ENCODE measurements at regions not wholly inside any gene's neighbourhood (a gene's known extent, or its start where the extent isn't known, plus 50 kb on each side); places are given as distances from the start of the nearest gene placed in this dataset.

GRCh38 chr21:20308586-20309315 is 689.5 kb upstream of the NCAM2 start:
- TF ChIP-seq EP300 (IDR thresholded peaks at IDR 0.05), result no peak
- no peak for TF ChIP-seq CTCF (IDR thresholded peaks at IDR 0.05)
- TF ChIP-seq POLR2AphosphoS5 (IDR thresholded peaks at IDR 0.05), result no peak
- no peak for TF ChIP-seq POLR2A (IDR thresholded peaks at IDR 0.05; ENCODE audit: low read depth)
